PC-3 (cell line): ENCODE measurements at regions not wholly inside any gene's neighbourhood (a gene's known extent, or its start where the extent isn't known, plus 50 kb on each side); places are given as distances from the start of the nearest gene placed in this dataset.

ENCODE experiments used
- ATAC-seq: fragments of 200-7000 bp; cut with Tn5 transposase; 2 replicates; pipeline ENCODE4 v1.9.1; 2020; ENCODE audit warnings: mild to moderate bottlenecking, moderate library complexity
- BruUV-seq: library from RNA; stranded (reverse); fragments of 400-500 nt; replicated peaks from 2 replicates; lab custom pipeline; 2021; lab: Mats Ljungman, UMichigan
- CTCF ChIA-PET: fragments of 300-600 bp; sonication (Branson Sonifier 250); formaldehyde crosslinking; loops from one replicate; lab custom pipeline; 2022; ENCODE audit warnings: antibody characterized with exemption; lab: Charles Lee
- POLR2A ChIA-PET: fragments of 300-600 bp; sonication (Branson Sonifier 250); formaldehyde crosslinking; loops from one replicate; lab custom pipeline; 2022; ENCODE audit warnings: antibody characterized with exemption; ENCODE audit not compliant: unreplicated experiment; lab: Charles Lee
- DNase-seq: peaks from one replicate; pipeline ENCODE4 v3.0.0-alpha.2; 2015
- H2AFZ ChIP-seq: fragments of 300-600 bp; sonication (generic); 2 replicates; pipeline ENCODE4 v1.6.0; 2016; ENCODE audit warnings: antibody characterized with exemption, low read length
- H3F3A ChIP-seq: fragments of 300-600 bp; sonication (generic); one replicate; pipeline ENCODE4 v1.6.0; 2017; ENCODE audit warnings: antibody characterized with exemption, low read length, control low read depth, mild to moderate bottlenecking; ENCODE audit not compliant: unreplicated experiment
- H3K27ac ChIP-seq: fragments of 300-600 bp; sonication (generic); 2 replicates; pipeline ENCODE4 v1.5.1; 2016; ENCODE audit warnings: mild to moderate bottlenecking, low read length
- H3K27me3 ChIP-seq: fragments of 300-600 bp; sonication (generic); 2 replicates; pipeline ENCODE4 v1.6.1; 2016; ENCODE audit warnings: low read length, mixed read lengths
- H3K36me3 ChIP-seq: fragments of 300-600 bp; sonication (generic); 2 replicates; pipeline ENCODE4 v1.6.1; 2016; ENCODE audit warnings: low read depth, mixed run types, low read length, mixed read lengths
- H3K4me1 ChIP-seq: fragments of 300-600 bp; sonication (generic); 2 replicates; pipeline ENCODE4 v1.5.1; 2016; ENCODE audit warnings: low read length; ENCODE audit not compliant: insufficient read depth
- H3K4me2 ChIP-seq: fragments of 300-600 bp; sonication (generic); 2 replicates; pipeline ENCODE4 v1.6.0; 2016; ENCODE audit warnings: low read length
- H3K4me3 ChIP-seq: fragments of 300-600 bp; sonication (generic); 2 replicates; pipeline ENCODE4 v1.5.1; 2016; ENCODE audit warnings: mild to moderate bottlenecking, low read length, mixed read lengths
- H3K79me2 ChIP-seq: fragments of 300-600 bp; sonication (generic); 2 replicates; pipeline ENCODE4 v1.6.1; 2017; ENCODE audit warnings: low read length, mixed read lengths
- H3K9ac ChIP-seq: fragments of 300-600 bp; sonication (generic); 2 replicates; pipeline ENCODE4 v1.6.0; 2016; ENCODE audit warnings: mild to moderate bottlenecking, low read length
- H3K9me2 ChIP-seq: fragments of 300-600 bp; sonication (generic); replicated peaks from 2 replicates; pipeline ENCODE4 v1.6.1; 2016; ENCODE audit warnings: mixed run types, low read length, mixed read lengths
- H3K9me3 ChIP-seq: fragments of 300-600 bp; sonication (generic); 2 replicates; pipeline ENCODE4 v1.6.1; 2016; ENCODE audit warnings: low read length, mixed read lengths
- H4K20me1 ChIP-seq: fragments of 300-600 bp; sonication (generic); 2 replicates; pipeline ENCODE4 v1.6.1; 2016; ENCODE audit warnings: low read length, mixed read lengths
- EZH2 ChIP-seq: fragments of 300-600 bp; sonication (generic); IDR thresholded peaks from one replicate; pipeline ENCODE4 v1.6.1; 2017; ENCODE audit warnings: antibody characterized with exemption, mild to moderate bottlenecking, low read length; ENCODE audit not compliant: unreplicated experiment
- EZH2phosphoT487 ChIP-seq: fragments of 300-600 bp; sonication (generic); IDR thresholded peaks from 2 replicates; pipeline ENCODE4 v1.6.1; 2018; ENCODE audit warnings: mild to moderate bottlenecking, antibody characterized with exemption, low read length, borderline replicate concordance
- intact Hi-C: fragments of 100-400 bp; cut with micrococcal nuclease; formaldehyde crosslinking; loops from 2 replicates; pipeline ENCODE4 v1.9.0; 2023
- TF ChIP-seq, protein P1 (sequence below): fragments of 300-600 bp; sonication (generic); conservative IDR thresholded peaks from 2 replicates; pipeline ENCODE4 v1.5.1; 2017; ENCODE audit warnings: antibody characterized with exemption, low read depth, mild to moderate bottlenecking, low read length

DNA sequence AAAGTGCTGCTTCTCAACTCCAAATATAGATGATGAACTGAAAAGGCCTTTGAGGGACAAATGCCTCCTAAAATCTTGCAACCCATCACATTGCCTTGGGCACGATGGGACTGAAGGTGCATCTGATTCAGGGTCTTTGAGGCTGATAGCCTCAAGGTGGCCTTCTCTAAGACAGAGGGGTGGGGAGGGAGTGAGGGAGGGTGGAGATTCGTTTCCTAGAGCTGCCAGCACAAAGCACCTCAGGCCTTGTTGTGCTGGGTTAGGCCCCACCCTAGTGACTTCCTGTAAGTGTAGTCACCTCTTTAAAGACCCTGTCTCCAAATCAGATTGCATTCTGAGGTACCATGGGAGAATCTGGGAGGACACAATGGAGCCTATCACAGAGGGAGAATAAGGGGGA is 57.1 kb downstream of the BARX1 start:
- ATAC-seq: no peak
- Histone ChIP-seq H3K9me2 (no peaks in the 10 kb centered on the region), H3F3A (no peaks in the 10 kb centered on the region), H3K27me3 (no peaks in the 10 kb centered on the region), H3K9me3 (0 out of 2 replicates have a peak, but pooled peaks cover 3% of the 10 kb centered on the region), H3K27ac (no peak overlapping the region), H2AFZ (no peak overlapping the region), H3K4me1 (no peaks in the 10 kb centered on the region), H3K36me3 (no peaks in the 10 kb centered on the region), H3K4me2 (no peak overlapping the region), H3K4me3 (no peak overlapping the region), H3K79me2 (no peaks in the 10 kb centered on the region), H4K20me1 (no peaks in the 10 kb centered on the region), H3K9ac (no peak overlapping the region)
- BruUV-seq: no TSS peak
- TF ChIP-seq EZH2phosphoT487 (no peak), EZH2 (no peak)
- TF ChIP-seq, protein P1, sequence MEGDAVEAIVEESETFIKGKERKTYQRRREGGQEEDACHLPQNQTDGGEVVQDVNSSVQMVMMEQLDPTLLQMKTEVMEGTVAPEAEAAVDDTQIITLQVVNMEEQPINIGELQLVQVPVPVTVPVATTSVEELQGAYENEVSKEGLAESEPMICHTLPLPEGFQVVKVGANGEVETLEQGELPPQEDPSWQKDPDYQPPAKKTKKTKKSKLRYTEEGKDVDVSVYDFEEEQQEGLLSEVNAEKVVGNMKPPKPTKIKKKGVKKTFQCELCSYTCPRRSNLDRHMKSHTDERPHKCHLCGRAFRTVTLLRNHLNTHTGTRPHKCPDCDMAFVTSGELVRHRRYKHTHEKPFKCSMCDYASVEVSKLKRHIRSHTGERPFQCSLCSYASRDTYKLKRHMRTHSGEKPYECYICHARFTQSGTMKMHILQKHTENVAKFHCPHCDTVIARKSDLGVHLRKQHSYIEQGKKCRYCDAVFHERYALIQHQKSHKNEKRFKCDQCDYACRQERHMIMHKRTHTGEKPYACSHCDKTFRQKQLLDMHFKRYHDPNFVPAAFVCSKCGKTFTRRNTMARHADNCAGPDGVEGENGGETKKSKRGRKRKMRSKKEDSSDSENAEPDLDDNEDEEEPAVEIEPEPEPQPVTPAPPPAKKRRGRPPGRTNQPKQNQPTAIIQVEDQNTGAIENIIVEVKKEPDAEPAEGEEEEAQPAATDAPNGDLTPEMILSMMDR: no peak
- CTCF ChIA-PET: no interaction called here
- intact Hi-C loops: no loop called here
- POLR2A ChIA-PET: no interaction called here
- DNase-seq: no peak

DNA sequence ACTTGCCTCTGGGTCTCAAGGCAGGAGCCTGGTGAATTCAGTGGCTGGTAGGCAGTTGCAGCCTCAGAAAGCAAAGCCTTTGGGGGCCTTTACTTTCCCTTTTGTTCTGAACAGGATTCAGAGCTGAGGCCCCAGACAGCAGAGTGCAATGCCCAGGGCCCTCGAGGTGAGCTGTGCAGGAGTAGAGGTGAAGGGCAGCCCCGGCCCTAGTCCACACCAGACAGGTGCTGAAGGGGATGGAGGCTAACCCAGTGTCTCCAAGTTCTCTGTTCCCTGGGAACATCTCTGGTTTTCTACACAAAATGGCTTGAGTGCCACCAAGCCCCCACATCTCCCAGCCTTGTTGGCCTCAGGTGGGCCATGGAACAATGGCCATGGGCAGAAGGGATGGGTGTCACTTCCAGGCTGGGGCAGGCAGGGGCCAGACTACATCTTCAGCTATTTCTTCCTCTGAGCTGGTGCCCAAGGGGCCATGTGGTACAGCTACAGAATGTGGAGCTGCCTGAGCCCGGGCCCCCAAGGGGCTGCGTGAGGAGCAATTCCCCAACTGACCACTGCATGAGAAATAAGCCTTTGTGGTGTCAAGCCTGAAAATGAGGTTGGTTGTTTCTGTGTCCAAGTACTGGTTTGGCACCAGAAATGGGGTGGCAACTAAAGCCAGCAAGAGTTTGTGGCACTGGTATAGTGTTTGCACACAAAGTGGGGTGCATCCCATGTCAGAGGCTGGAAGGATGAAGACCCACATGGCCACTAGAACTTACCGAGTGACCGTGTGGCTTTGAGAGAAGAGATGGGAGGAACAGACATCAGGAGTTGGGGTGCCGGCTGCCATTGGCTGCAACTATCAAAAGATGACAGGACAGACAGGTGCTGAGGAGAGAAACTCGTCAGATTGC is 57.8 kb downstream of the BARX1 start:
- intact Hi-C loops: no loop called here
- DNase-seq (no peak), ATAC-seq (no peak)
- peaks cover 8% of the 10 kb centered on the region; the same call in 1 of the 2 replicates for H3K9me3 ChIP-seq
- H3F3A ChIP-seq: no peaks in the 10 kb centered on the region
- no peak overlapping the region for H3K4me3 ChIP-seq
- H3K27me3 ChIP-seq: no peaks in the 10 kb centered on the region
- ChIA-PET CTCF (no interaction called here), POLR2A (no interaction called here)
- no peaks in the 10 kb centered on the region for H3K79me2 ChIP-seq
- H3K27ac ChIP-seq: no peak overlapping the region
- H4K20me1 ChIP-seq: no peaks in the 10 kb centered on the region
- H3K4me2 ChIP-seq: no peak overlapping the region
- H2AFZ ChIP-seq: no peak overlapping the region
- no peak overlapping the region for H3K9ac ChIP-seq
- BruUV-seq: no TSS peak
- H3K36me3 ChIP-seq: no peaks in the 10 kb centered on the region
- TF ChIP-seq EZH2: no peak
- no peak for TF ChIP-seq EZH2phosphoT487
- TF ChIP-seq, protein P1: no peak
- no peaks in the 10 kb centered on the region for H3K9me2 ChIP-seq
- no peaks in the 10 kb centered on the region for H3K4me1 ChIP-seq

DNA sequence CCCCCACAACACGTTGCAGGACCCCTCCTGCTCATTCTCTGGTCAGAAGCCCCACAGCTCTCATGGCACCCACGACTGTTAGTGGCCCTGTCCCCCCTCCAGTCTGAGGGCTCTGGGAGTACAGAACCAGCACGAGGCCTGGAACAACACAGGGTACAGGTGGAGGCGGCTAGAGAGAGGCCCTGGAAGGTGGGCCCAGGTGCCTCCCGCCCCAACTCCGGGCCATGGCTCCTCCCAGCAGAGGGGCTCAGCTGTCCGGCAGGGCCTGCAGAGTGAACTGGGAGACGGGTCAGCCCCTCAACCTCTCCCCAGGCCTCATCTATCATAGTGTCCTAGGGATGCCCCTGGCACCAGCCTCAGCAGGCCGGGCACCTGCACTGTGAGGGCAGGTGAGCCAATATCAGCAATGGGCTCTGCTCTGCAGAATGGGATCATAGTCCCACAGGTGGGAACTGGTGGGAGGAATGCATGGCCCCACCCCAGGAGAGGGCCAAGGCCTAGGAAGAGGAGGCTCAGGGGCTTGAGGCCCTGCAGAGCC is 58.6 kb downstream of the BARX1 start:
- no peaks in the 10 kb centered on the region for H3K79me2 ChIP-seq
- POLR2A ChIA-PET: no interaction called here
- no peak overlapping the region for H2AFZ ChIP-seq
- H3F3A ChIP-seq: no peaks in the 10 kb centered on the region
- H3K4me3 ChIP-seq: no peak overlapping the region
- ATAC-seq (no peak), DNase-seq (no peak)
- no peaks in the 10 kb centered on the region for H3K36me3 ChIP-seq
- no peak overlapping the region for H3K4me2 ChIP-seq
- H3K27ac ChIP-seq: no peak overlapping the region
- BruUV-seq: no TSS peak
- TF ChIP-seq EZH2phosphoT487 (no peak), EZH2 (no peak)
- TF ChIP-seq, protein P1: no peak
- no peak overlapping the region for H3K9ac ChIP-seq
- no peaks in the 10 kb centered on the region for H4K20me1 ChIP-seq
- peaks cover 8% of the 10 kb centered on the region; the same call in 1 of the 2 replicates for H3K9me3 ChIP-seq
- H3K9me2 ChIP-seq: no peaks in the 10 kb centered on the region
- no peaks in the 10 kb centered on the region for H3K4me1 ChIP-seq
- no peaks in the 10 kb centered on the region for H3K27me3 ChIP-seq
- CTCF ChIA-PET: no interaction called here
- intact Hi-C loops: no loop called here
